Muscle layer of colon (tissue), 2 donors: ENCODE measurements at regions not wholly inside any gene's neighbourhood (a gene's known extent, or its start where the extent isn't known, plus 50 kb on each side); places are given as distances from the start of the nearest gene placed in this dataset.

ENCODE experiments used
- H3K27ac ChIP-seq: one replicate; pipeline ENCODE4 v1.7.0; 2013; ENCODE audit warnings: low read depth, mild to moderate bottlenecking, low read length, moderate library complexity
- H3K27me3 ChIP-seq, 2 donors: one replicate each; pipeline ENCODE4 v1.7.0; 2013; ENCODE audit warnings: low read length in 2 of 2, mild to moderate bottlenecking in 2 of 2; ENCODE audit not compliant: insufficient read depth in 2 of 2, control insufficient read depth in 1 of 2
- H3K36me3 ChIP-seq: one replicate; pipeline ENCODE4 v1.7.0; 2013; ENCODE audit warnings: mild to moderate bottlenecking, low read length; ENCODE audit not compliant: insufficient read depth
- H3K4me1 ChIP-seq: one replicate; pipeline ENCODE4 v1.7.0; 2013; ENCODE audit warnings: mild to moderate bottlenecking, low read length; ENCODE audit not compliant: insufficient read depth
- H3K4me3 ChIP-seq, 2 donors: one replicate each; pipeline ENCODE4 v1.7.0; 2013; ENCODE audit warnings: low read length in 2 of 2, low read depth in 1 of 2, mild to moderate bottlenecking in 1 of 2, moderate library complexity in 1 of 2
- H3K9ac ChIP-seq: one replicate; pipeline ENCODE4 v1.7.0; 2013; ENCODE audit warnings: low read length
- H3K9me3 ChIP-seq: one replicate; pipeline ENCODE4 v1.7.0; 2013; ENCODE audit warnings: mild to moderate bottlenecking, low read length
- donor health status: abdominal sarcoma.
- donor health status: Adenocarcinoma of cecum.

DNA sequence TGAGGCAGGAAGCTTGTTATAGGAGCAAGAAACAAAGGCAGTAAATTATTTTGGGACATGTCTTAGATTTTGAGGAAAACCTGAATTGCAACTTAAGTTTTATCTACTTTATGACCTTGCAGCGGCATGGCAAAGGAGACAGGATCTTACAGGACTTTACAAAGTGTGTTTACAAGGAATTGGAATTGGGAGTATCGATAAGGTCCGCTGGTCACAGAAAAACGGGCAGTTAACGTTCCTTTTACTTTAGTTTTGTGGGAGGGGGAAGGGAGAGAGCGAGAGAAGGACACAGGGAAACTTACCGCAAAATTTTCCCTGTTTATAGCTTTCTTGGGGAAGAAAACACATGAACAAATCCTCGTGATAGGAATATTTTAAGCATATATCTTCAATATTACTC, 1607.2 kb downstream of the GRIK2 start:
- Histone ChIP-seq H3K9ac (no peak overlapping the region), H3K27me3 (no peaks in the 10 kb centered on the region), H3K36me3 (no peaks in the 10 kb centered on the region), H3K27ac (no peak overlapping the region), H3K9me3 (no peaks in the 10 kb centered on the region), H3K4me3 (no peak overlapping the region), H3K4me1 (no peaks in the 10 kb centered on the region)

DNA sequence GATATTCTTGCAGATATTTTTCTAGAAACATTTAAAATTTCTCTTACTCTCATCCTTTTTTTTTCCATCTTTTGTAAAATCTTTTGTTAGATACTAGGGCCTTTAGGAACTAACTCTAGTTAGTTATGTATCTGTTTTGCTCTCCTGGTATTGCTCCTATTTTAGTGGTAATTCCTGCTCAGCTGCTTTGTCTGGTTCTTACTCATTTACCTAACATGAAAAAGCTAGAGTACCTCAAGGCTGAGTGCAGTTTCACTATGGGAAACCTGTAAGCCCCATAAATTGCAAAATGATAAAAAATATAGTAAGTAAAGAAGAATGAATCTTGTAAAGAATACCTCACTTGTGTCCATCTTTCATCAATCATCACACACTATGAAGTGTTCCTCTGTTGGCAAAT, 1602.0 kb downstream of the GRIK2 start:
- H3K9me3 ChIP-seq: no peaks in the 10 kb centered on the region
- H3K4me3 ChIP-seq: no peak overlapping the region
- no peaks in the 10 kb centered on the region for H3K4me1 ChIP-seq

GRCh38 chr6:102994866-102995265, 1601.4 kb downstream of the GRIK2 start:
- Histone ChIP-seq H3K9ac (no peak overlapping the region), H3K27me3 (no peaks in the 10 kb centered on the region), H3K27ac (no peak overlapping the region), H3K4me1 (no peaks in the 10 kb centered on the region), H3K4me3 (no peak overlapping the region), H3K36me3 (no peaks in the 10 kb centered on the region), H3K9me3 (no peaks in the 10 kb centered on the region)

More for the DNA sequence above, 1602.0 kb downstream of the GRIK2 start:
- H3K27me3 ChIP-seq: no peaks in the 10 kb centered on the region
- H3K36me3 ChIP-seq: no peaks in the 10 kb centered on the region
- H3K9ac ChIP-seq: no peak overlapping the region
- H3K27ac ChIP-seq: no peak overlapping the region

DNA sequence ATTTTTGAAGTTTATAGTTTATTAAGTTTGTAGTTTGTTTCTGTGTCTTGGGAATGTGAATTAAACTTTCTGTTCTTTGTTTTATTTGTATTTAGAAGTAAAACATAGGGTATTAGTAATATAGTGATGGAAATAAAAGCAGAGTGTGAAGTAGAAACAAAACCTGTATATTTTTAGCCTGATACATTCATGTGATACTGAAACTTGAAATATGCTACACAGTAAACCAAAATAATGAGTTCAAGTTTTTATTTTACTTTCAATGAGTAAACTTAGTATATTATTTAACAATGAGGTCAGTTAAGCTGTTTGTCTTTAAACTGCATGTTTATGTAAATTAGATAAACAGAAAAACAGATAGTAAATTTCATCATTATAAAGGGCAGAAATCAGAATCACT, 1592.6 kb downstream of the GRIK2 start:
- Histone ChIP-seq H3K27ac (no peak overlapping the region), H3K36me3 (no peaks in the 10 kb centered on the region), H3K27me3 (no peaks in the 10 kb centered on the region), H3K4me3 (no peak overlapping the region), H3K9ac (no peak overlapping the region), H3K4me1 (no peaks in the 10 kb centered on the region), H3K9me3 (no peaks in the 10 kb centered on the region)

- no peak overlapping the region for H3K4me3 ChIP-seq
These were observed 1590.8 kb downstream of the GRIK2 start for GRCh38 chr6:102984357-102984756.

GRCh38 chr6:102981490-102982015, 1588.0 kb downstream of the GRIK2 start:
- H3K27ac ChIP-seq: no peak overlapping the region
- no peaks in the 10 kb centered on the region for H3K27me3 ChIP-seq
- H3K4me1 ChIP-seq: no peaks in the 10 kb centered on the region
- no peaks in the 10 kb centered on the region for H3K36me3 ChIP-seq
- no peak overlapping the region for H3K9ac ChIP-seq
- no peak overlapping the region for H3K4me3 ChIP-seq
- no peaks in the 10 kb centered on the region for H3K9me3 ChIP-seq

More at GRCh38 chr6:102984357-102984756, 1590.8 kb downstream of the GRIK2 start:
- Histone ChIP-seq H3K9me3 (no peaks in the 10 kb centered on the region), H3K27ac (no peak overlapping the region), H3K4me1 (no peaks in the 10 kb centered on the region), H3K36me3 (no peaks in the 10 kb centered on the region), H3K9ac (no peak overlapping the region), H3K27me3 (no peaks in the 10 kb centered on the region)

DNA sequence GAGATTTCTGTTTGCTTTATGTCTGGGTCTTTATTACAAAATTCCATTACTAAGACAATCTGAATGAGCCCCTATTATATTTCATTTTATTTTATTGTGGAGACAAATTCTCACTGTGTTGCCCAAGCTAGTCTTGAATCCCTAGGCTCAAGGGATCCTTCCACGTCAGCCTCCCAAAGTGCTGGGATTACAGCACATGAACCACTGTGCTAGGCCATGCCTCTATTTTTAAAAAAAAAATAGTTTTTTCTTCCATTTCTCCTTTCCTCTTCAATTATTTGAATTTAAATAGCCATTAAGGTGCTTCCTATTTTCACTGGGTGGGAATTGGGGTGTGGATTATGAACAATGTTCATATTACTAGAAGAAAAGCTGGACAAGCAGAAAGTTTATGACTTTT, 1587.4 kb downstream of the GRIK2 start:
- Histone ChIP-seq H3K27me3 (no peaks in the 10 kb centered on the region), H3K9me3 (no peaks in the 10 kb centered on the region), H3K4me3 (no peak overlapping the region), H3K4me1 (no peaks in the 10 kb centered on the region), H3K36me3 (no peaks in the 10 kb centered on the region), H3K9ac (no peak overlapping the region), H3K27ac (no peak overlapping the region)

GRCh38 chr6:102961902-102962301, 1568.4 kb downstream of the GRIK2 start:
- no peak overlapping the region for H3K27ac ChIP-seq
- no peaks in the 10 kb centered on the region for H3K4me1 ChIP-seq
- no peaks in the 10 kb centered on the region for H3K9me3 ChIP-seq
- H3K4me3 ChIP-seq: no peak overlapping the region
- H3K27me3 ChIP-seq: no peaks in the 10 kb centered on the region
- no peak overlapping the region for H3K9ac ChIP-seq
- H3K36me3 ChIP-seq: no peaks in the 10 kb centered on the region

- H3K9me3 ChIP-seq: no peaks in the 10 kb centered on the region
- H3K27ac ChIP-seq: no peak overlapping the region
- no peaks in the 10 kb centered on the region for H3K36me3 ChIP-seq
- no peak overlapping the region for H3K9ac ChIP-seq
- no peak overlapping the region for H3K4me3 ChIP-seq
- H3K4me1 ChIP-seq: no peaks in the 10 kb centered on the region
- no peaks in the 10 kb centered on the region for H3K27me3 ChIP-seq
These were observed 1557.5 kb downstream of the GRIK2 start for GRCh38 chr6:102950967-102951366.

DNA sequence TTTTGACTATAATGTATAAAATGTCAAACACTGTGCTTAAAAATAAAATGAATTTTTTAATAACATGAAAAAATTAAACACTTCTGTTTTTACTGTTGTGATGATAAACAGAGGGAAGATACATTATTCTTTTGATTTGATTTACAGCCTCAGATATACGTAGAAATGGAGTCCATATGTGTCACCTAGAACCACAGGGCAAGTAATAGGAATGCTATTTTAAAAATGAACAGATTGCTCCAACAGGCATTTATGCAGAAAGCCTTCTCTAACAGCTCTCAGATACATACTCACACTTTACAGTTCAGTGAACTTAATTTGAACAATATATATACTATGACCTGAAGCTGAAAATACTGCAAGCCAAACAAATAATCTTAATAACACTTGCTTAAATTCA, 1551.0 kb downstream of the GRIK2 start:
- no peaks in the 10 kb centered on the region for H3K9me3 ChIP-seq
- no peaks in the 10 kb centered on the region for H3K27me3 ChIP-seq
- H3K9ac ChIP-seq: no peak overlapping the region
- no peaks in the 10 kb centered on the region for H3K36me3 ChIP-seq
- H3K27ac ChIP-seq: no peak overlapping the region
- H3K4me1 ChIP-seq: no peaks in the 10 kb centered on the region
- H3K4me3 ChIP-seq: no peak overlapping the region

- Histone ChIP-seq H3K27ac (no peak overlapping the region), H3K9me3 (no peaks in the 10 kb centered on the region), H3K27me3 (no peaks in the 10 kb centered on the region), H3K36me3 (no peaks in the 10 kb centered on the region), H3K4me1 (no peaks in the 10 kb centered on the region), H3K4me3 (no peak overlapping the region), H3K9ac (no peak overlapping the region)
These were observed 1548.7 kb downstream of the GRIK2 start for GRCh38 chr6:102942206-102942605.

DNA sequence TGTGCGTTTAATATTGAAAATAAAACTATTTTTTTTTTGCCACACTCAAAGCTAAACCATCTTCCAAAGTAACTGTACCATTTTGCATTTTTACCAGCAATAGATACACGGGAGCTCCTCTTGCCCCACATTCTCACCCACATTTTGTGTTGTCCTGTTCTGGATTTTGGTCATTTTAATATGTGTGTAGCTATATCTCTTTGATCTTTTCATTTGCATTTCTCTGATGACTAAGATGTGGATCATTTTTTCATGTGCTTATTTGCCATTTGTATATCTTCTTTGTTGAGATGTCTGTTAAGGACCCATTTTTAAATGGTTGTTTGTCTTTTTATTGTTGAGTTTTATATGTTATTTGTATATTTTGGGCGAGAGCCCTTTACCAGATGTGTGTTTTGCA, 1543.5 kb downstream of the GRIK2 start:
- Histone ChIP-seq H3K9me3 (no peaks in the 10 kb centered on the region), H3K27ac (no peak overlapping the region), H3K27me3 (no peaks in the 10 kb centered on the region), H3K4me1 (no peaks in the 10 kb centered on the region), H3K36me3 (no peaks in the 10 kb centered on the region), H3K9ac (no peak overlapping the region), H3K4me3 (no peak overlapping the region)
